ENCODE measurements at regions not wholly inside any gene's neighbourhood (a gene's known extent, or its start where the extent isn't known, plus 50 kb on each side); places are given as distances from the start of the nearest gene placed in this dataset.
"Not testable (repeated sequence)": the region's sequence is repeated elsewhere in the genome, so short reads cannot be mapped to it uniquely, and the experiment has no call there.

DNA sequence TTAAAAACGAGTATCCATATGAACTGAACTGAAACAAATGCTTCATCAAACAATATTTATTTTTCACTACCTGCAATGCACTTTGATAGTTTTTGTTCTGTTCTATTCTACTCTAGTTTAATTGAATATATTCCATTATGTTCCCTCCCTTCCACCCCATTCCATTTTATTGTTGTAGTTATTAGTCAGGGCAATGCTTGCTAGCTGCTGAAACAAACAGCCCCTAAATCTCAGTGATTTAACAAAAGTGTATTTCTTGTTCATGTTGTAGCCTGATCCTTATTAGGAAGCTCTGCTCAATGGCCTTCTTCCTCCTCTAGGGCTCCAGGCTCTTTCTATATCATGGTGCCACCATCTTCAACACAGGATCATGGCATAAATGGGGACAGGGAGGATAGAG is 122.3 kb upstream of the RAI2 start:
- no peaks in the 10 kb centered on the region for H3K4me1 ChIP-seq
- no peak for DNase-seq
- no peak for TF ChIP-seq POLR2A (IDR thresholded peaks at IDR 0.05)
- TF ChIP-seq, protein P1, sequence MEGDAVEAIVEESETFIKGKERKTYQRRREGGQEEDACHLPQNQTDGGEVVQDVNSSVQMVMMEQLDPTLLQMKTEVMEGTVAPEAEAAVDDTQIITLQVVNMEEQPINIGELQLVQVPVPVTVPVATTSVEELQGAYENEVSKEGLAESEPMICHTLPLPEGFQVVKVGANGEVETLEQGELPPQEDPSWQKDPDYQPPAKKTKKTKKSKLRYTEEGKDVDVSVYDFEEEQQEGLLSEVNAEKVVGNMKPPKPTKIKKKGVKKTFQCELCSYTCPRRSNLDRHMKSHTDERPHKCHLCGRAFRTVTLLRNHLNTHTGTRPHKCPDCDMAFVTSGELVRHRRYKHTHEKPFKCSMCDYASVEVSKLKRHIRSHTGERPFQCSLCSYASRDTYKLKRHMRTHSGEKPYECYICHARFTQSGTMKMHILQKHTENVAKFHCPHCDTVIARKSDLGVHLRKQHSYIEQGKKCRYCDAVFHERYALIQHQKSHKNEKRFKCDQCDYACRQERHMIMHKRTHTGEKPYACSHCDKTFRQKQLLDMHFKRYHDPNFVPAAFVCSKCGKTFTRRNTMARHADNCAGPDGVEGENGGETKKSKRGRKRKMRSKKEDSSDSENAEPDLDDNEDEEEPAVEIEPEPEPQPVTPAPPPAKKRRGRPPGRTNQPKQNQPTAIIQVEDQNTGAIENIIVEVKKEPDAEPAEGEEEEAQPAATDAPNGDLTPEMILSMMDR (IDR thresholded peaks at IDR 0.05), result no peak
- H3K4me3 ChIP-seq, result no peak overlapping the region
- H3K9me3 ChIP-seq, result no peaks in the 10 kb centered on the region
- H3K27me3 ChIP-seq, result peaks cover 0 to 3% of the 10 kb centered on the region in 2 donors
- H3K36me3 ChIP-seq, result no peaks in the 10 kb centered on the region
- no peak overlapping the region for H3K27ac ChIP-seq
- intact Hi-C loops (cut with DNase I; ENCODE audit: low total_unique reads), result no loop called here

- no peak for DNase-seq
- no peaks in the 10 kb centered on the region for H3K4me1 ChIP-seq
- no peak overlapping the region for H3K27ac ChIP-seq
- TF ChIP-seq, protein P1 (IDR thresholded peaks at IDR 0.05), result no peak
- TF ChIP-seq POLR2A (IDR thresholded peaks at IDR 0.05), result no peak
- H3K36me3 ChIP-seq, result no peaks in the 10 kb centered on the region
- no peaks in the 10 kb centered on the region for H3K9me3 ChIP-seq
- H3K4me3 ChIP-seq, result no peak overlapping the region
- H3K27me3 ChIP-seq, result peaks cover 0 to 6% of the 10 kb centered on the region in 2 donors
- intact Hi-C loops (cut with DNase I; ENCODE audit: low total_unique reads), result no loop called here
Observed at GRCh38 chrX:17977696-17978095, 116.6 kb upstream of the RAI2 start.

DNA sequence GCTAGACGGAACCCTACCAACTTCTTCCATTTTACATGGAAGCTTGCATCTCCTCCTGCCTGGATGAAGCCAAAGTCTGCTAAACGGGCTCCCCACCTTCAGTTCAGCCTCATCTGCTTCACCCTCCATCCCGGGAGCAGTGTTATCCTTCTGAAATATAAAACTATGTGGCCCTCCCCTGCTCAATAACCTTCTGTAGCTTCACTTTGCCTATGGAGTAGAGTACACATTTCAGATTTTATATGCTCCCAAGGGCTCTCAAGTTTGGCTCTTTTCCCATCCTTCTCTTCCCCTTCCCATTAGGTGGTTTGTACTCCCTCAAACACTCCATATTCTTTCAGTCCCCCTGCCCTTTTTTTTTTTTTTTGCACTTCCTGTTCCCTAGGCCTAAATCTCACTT is 115.9 kb upstream of the RAI2 start:
- Histone ChIP-seq H3K27me3 (peaks cover 0 to 6% of the 10 kb centered on the region in 2 donors), H3K27ac (no peak overlapping the region), H3K36me3 (no peaks in the 10 kb centered on the region), H3K4me3 (no peak overlapping the region), H3K4me1 (no peaks in the 10 kb centered on the region), H3K9me3 (no peaks in the 10 kb centered on the region)
- no peak for DNase-seq
- TF ChIP-seq, protein P1 (IDR thresholded peaks at IDR 0.05), result no peak
- no peak for TF ChIP-seq POLR2A (IDR thresholded peaks at IDR 0.05)
- intact Hi-C loops (cut with DNase I; ENCODE audit: low total_unique reads), result no loop called here

- intact Hi-C loops (cut with DNase I; ENCODE audit: low total_unique reads); H3K36me3 ChIP-seq; H3K27me3 ChIP-seq; H3K27ac ChIP-seq; H3K4me1 ChIP-seq; H3K4me3 ChIP-seq; DNase-seq; H3K9me3 ChIP-seq: not testable (repeated sequence)
Observed at GRCh38 chrX:17975349-17975748, 114.3 kb upstream of the RAI2 start.

DNA sequence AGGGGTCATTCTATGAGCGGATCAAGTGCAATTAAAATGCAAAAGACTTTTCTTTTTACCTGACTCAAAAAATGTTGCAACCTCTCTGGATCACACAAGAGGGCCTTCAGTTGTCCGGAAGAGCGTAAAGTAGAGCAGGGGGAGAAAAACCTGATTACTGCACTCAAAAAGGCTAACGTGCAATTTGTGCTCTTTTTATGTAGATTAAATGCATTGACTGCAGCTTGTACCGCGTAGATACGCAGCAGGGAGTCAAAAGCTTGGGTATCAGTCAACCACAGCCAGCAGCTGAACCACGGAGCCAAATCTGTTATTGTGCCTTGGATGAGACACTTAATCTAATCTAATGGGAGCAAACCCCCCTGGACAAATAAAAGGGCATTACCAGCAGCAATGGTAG is 107.3 kb upstream of the RAI2 start:
- Histone ChIP-seq H3K4me1 (no peaks in the 10 kb centered on the region), H3K4me3 (no peak overlapping the region), H3K36me3 (no peaks in the 10 kb centered on the region), H3K9me3 (no peaks in the 10 kb centered on the region), H3K27ac (no peak overlapping the region), H3K27me3 (no peaks in the 10 kb centered on the region)
- TF ChIP-seq POLR2A (IDR thresholded peaks at IDR 0.05), result no peak
- TF ChIP-seq, protein P1 (IDR thresholded peaks at IDR 0.05), result no peak
- intact Hi-C loops (cut with DNase I; ENCODE audit: low total_unique reads), result no loop called here
- DNase-seq, result no peak

DNA sequence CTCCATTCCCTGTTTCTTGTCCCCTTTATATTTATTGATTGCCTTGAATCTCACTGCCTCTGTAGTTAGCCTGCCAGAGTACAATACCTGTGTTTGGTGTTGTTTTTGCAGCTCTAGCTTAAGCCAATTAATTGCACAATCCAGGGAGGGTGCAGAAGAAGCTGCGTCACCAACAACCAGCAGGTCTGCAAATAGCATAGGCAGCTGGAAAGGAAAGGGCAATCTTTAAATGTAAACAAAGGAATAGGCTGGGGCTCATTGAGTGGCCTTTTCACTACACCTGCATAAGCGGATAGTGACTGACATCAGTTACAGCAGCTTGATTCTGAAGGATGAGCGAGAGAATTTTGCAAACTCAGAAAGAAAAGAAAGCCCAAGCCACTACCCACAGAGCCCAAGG is 106.8 kb upstream of the RAI2 start:
- Histone ChIP-seq H3K27me3 (no peaks in the 10 kb centered on the region), H3K4me3 (no peak overlapping the region), H3K27ac (no peak overlapping the region), H3K9me3 (no peaks in the 10 kb centered on the region), H3K4me1 (no peaks in the 10 kb centered on the region), H3K36me3 (no peaks in the 10 kb centered on the region)
- intact Hi-C loops (cut with DNase I; ENCODE audit: low total_unique reads), result no loop called here
- DNase-seq, result no peak
- TF ChIP-seq, protein P1 (IDR thresholded peaks at IDR 0.05), result no peak
- no peak for TF ChIP-seq POLR2A (IDR thresholded peaks at IDR 0.05)

All from uterus (tissue), 3 donors.